T-helper 1 cell (primary cell): ENCODE measurements at regions not wholly inside any gene's neighbourhood (a gene's known extent, or its start where the extent isn't known, plus 50 kb on each side); places are given as distances from the start of the nearest gene placed in this dataset.

Experiments
- DNase-seq, 5 donors: peaks; one replicate each; pipeline ENCODE4 v3.0.0-alpha.2; 2012 to 2020

- DNase-seq: peak in 1 of 5 donors; percentile 52
These were observed 147.6 kb downstream of the KLF13 start for GRCh38 chr15:31474059-31474868.

GRCh38 chr15:31476236-31476810 is 149.7 kb downstream of the KLF13 start:
- no peak for DNase-seq

- no peak for DNase-seq
These were observed 150.2 kb downstream of the KLF13 start for GRCh38 chr15:31476866-31477265.

GRCh38 chr15:31477301-31477700 is 150.7 kb downstream of the KLF13 start:
- DNase-seq: no peak

- no peak for DNase-seq
These were observed 151.4 kb downstream of the KLF13 start for GRCh38 chr15:31477851-31478701.

GRCh38 chr15:31478702-31479221 is 152.1 kb downstream of the KLF13 start:
- DNase-seq: no peak

GRCh38 chr15:31480356-31481025 is 153.9 kb downstream of the KLF13 start:
- no peak for DNase-seq

GRCh38 chr15:31481142-31481541 is 154.5 kb downstream of the KLF13 start:
- no peak for DNase-seq

- DNase-seq: no peak
These were observed 155.7 kb downstream of the KLF13 start for GRCh38 chr15:31482122-31482922.

- DNase-seq: peak in 4 of 5 donors; percentile 18 to 50 (median 36)
These were observed 156.7 kb downstream of the KLF13 start for GRCh38 chr15:31483053-31483985.

- peak in 3 of 5 donors; percentile 27 to 41 (median 37) for DNase-seq
These were observed 157.6 kb downstream of the KLF13 start for GRCh38 chr15:31483986-31484951.

- DNase-seq: no peak
These were observed 158.4 kb downstream of the KLF13 start for GRCh38 chr15:31484986-31485385.

GRCh38 chr15:31485431-31485830 is 158.8 kb downstream of the KLF13 start:
- DNase-seq: no peak

GRCh38 chr15:31485911-31486461 is 159.4 kb downstream of the KLF13 start:
- DNase-seq: no peak

- no peak for DNase-seq
These were observed 159.9 kb downstream of the KLF13 start for GRCh38 chr15:31486506-31486905.

GRCh38 chr15:31486906-31487695 is 160.5 kb downstream of the KLF13 start:
- DNase-seq: no peak

- DNase-seq: no peak
These were observed 161.3 kb downstream of the KLF13 start for GRCh38 chr15:31487811-31488436.
